ENCODE measurements at regions not wholly inside any gene's neighbourhood (a gene's known extent, or its start where the extent isn't known, plus 50 kb on each side); places are given as distances from the start of the nearest gene placed in this dataset.
"Not testable (repeated sequence)": the region's sequence is repeated elsewhere in the genome, so short reads cannot be mapped to it uniquely, and the experiment has no call there.

DNA sequence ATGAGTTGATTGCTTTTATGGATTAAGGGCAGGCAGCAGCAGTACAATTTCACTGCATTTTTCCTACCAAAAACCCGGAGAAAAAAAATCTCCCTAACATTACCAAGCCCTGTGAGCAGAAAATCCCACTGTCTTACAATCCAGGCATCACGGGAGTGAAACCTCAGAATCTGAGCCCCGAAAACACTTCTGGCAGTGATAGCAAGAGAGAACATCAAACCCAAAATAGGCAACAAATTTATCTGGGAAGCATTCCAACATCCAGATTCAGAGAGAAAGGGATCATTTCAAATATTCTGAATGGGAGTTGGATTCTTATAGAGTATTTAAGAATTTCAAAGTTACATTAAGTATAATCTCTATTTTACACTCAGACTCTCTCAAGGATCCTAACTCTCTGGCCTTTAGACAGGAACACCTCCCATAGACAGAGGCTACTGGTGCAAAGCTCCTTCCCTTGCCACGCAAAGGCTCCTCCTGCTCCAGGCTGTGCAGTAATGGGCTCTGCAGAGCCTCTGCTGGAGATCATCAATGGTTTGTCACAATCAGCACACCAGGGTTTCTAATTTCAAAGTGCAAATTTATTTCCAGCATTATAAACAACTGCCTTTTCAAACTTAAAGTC, 256.9 kb downstream of the PARM1 start:
- no peak for DNase-seq (ENCODE audit: low spot score)

DNA sequence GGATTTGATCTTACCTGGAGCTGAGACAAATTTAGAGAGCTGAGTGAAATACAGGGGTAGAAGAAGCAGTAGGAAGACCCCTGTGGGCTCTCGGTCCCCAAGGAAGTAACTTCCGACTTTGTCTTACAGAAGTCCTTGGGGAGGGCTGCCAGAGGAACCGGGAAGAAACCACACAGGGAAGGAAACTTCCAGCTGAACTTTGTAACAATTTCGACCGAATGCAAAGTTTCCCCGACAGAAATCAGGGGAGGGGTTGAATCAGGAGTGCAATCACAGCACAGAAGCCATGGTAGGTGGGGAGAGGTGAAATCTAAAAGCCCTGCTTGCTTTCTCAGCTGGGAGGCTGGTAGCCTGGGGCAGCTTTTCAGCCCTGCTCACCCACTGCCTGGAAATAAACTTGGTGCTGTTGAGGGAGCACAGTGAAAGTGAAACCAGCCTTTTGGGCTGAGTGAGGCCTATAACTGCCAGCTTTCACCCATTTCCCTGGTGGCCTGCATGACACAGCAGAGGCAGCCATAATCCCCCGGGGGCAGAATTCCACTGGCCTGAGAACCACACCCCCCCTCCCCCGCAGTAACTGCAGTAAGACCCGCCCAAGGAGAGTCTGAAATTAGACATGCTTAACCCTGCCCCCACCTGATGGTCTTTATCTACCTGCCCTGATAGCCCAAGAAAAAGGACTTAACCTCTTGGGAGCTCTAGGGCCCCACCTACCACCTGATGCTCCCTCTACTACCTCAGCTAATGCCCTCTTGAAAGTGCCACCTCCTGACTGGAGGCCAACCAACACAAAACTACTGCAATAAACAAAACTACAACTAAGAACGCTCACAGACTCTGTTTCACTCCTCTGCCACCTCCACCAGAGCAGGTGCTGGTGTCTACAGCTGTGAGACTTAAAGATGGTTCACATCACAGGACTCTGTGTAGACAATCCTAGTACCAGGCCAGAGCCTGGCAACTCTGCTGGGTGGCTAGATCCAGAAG, 248.2 kb downstream of the PARM1 start:
- DNase-seq (ENCODE audit: low spot score), result no peak

DNA sequence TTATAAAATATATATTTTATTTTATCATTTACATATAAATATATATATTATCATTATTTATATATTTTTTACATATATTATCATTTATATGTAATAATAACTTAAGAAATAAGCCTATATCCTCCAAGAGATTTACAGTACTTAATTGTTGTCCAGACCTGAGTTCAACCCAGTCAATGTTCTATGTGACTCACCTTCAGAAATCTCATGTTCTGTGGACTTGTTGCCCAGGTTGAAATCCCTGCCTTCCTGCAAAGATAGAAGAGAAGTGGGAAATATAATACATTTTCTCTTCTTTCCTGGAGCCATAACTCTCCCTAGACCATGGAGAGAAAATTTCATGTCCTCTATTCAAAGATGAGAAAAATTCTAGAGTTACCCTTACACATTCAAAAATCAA, 247.3 kb downstream of the PARM1 start:
- DNase-seq (ENCODE audit: low spot score), result no peak

DNA sequence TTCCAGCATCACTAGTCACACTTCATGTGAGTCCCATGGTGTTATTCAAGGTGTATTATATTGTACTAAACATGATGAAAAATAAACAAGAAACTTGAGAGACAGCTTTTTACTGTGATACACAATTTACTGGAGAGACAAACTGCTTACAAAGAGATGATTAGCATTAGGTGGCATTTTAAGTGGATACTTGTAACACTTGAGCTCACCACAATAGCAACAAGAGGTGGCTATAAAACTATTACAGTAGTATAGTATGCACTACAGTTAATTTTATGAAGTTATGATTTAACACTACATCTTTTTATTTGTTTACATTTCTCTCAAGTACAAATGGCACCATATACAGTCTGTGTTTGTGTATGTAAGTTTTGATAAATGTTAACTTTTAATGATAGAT, 246.6 kb downstream of the PARM1 start:
- DNase-seq (ENCODE audit: low spot score), result no peak

DNA sequence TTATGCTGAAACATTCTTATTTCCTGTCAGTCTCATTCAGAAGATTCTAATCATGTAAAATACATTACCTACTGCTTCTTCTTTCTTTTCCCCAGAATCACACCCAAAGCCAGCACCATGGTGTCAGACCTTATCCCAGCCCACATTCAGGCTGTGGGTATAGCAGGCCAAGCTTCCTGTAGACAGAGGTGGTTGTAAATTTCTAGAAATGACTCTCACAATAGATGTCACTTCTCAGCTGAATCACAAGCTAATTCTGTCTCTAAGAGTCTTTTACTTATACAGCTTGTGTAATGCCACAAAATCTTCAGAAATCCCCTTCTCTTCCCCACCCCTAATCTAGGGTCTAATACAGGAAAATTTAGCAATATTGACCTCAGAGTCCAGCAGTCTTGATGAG, 239.6 kb downstream of the PARM1 start:
- no peak for DNase-seq (ENCODE audit: low spot score)

DNA sequence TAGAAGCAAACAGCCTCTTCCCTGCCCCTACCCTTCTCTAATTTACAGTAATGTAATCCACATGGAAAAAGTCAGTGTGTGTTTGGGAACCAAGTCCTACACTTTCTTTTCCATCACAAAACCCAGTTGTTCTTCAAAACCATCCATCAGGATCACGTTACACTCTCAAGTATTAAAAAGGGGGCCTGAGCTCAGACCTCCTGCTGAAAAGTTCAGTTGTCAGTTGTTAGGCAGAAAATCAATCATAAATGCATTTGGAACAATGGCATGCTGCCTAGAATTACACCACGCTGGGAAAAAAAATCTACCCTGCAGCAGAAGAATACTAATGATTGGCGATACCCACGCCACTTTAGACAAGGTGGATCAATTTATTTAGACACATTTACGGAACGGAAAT, 236.5 kb downstream of the PARM1 start:
- DNase-seq (ENCODE audit: low spot score), result no peak

DNA sequence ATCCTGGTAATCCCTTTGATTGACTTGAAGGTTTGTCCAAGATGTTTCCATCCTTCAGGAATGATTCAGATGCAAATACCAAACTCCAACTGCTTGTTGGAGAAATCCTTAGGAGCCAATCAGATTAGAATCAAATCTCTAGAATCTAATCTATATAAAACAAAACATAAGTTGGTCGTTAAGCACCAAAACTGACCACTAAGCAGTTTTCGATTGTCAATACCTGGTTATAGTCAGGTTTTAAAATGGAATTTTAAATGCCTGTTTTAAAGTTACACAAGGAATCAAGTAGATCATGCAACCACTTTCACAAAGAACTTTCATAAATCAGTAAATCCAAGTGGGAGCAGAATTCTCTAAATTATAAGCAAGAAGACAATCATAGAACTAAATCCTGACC, 236.1 kb downstream of the PARM1 start:
- DNase-seq (ENCODE audit: low spot score), result no peak

DNA sequence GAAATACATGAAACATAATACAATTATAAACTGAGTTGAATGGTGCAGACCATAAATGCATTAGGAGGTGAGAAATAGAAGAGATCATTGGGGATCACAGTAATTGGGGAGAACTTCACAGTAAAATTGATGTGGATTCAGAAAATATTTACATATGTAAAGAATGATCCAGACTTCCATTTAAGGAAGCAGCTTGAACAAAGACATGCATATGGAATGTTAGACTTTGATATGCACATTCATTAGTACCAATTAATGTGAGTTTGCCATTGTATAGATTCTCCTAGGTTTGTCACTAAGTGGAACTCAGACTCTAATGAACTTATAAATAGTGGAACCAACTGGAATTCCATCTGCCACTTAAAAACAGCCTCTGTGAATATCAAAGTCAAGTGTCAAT, 235.6 kb downstream of the PARM1 start:
- DNase-seq (ENCODE audit: low spot score), result no peak

DNA sequence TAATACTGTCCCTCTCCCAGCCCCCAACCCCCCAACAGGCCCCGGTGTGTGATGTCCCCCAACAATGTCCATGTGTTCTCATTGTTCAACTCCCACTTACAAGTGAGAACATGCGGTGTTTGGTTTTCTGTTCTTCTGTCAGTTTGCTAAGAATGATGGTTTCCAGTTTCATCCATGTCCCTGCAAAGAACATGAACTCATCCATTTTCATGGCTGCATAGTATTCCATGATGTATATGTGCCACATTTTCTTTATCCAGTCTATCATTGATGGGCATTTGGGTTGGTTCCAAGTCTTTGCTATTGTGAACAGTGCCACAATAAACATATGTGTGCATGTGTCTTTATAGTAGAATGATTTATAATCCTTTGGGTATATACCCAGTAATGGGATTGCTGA, 232.2 kb downstream of the PARM1 start:
- DNase-seq (ENCODE audit: low spot score), result not testable (repeated sequence)

DNA sequence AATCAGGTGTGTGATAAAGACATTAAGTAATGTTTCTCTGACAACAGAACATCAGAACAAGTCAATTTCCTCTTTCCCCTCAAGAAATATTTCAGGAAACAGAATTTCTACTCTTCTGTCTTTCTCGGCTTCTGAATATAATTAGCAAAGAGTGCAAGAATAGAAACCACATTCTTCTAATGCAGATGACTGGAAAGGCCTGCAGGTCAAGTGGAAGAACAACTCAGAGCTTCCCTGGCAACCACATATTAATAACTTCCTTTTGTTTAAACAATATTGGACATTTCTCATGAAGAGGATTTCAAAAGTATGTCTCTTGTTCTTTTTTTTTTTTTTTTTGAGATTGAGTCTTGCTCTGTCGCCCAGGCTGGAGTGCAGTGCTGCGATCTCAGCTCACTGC, 225.5 kb downstream of the PARM1 start:
- DNase-seq (ENCODE audit: low spot score), result no peak

DNA sequence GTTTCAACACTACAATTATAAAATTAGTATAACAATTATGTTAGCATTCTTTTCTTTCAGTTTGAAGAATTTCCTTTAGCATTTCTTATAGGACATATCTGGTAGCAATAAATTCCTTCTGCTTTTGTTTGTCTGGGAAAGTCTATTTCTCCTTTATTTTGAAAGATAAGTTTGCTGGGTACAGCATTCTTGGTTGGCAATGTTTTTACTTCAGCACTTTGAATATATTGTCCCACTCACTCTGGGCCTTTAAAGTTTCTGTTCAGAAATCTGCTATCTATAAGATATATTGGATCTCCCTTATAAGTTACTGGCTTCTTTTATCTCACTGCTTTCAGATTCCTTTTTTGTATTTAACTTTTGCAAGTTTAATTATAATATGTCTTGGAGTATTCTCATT, 222.1 kb downstream of the PARM1 start:
- no peak for DNase-seq (ENCODE audit: low spot score)

DNA sequence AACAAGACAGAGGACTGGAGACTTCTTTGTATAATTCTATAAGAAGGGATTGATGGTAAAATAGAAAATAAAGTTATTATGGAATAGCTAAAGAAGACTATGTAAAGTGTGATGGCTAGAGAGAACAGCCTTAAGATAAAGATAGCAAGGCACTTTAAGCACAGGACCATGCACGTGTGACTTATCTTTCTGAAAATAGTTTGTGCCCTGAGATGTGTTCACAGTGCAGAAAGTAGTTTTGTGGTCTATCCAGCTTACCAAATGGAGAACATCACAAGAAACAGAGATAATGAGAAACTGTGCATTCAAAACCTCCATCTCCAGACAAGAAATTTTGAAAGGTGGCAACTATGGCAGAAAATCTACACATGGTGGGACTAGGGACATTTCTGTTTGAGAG, 213.3 kb downstream of the PARM1 start:
- DNase-seq (ENCODE audit: low spot score), result no peak

DNA sequence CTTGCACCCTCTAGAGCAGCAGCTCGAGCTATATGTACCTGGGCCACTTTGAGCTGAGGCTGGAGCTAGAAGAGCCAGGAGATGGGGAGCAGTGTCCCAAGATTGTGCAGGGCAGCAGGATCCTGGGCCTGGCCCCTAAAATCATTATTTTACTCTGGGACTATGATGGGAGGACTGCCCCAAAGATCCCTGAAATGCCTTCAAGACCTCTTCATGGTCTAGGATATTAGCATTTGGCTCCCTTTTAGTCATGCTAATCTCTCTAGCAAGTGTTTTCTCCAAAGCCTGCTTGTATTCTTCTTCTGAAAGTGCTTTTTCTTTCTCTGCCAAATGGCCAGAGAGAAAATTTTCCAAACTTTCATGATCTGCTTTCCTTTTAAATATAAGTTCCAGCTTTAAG, 211.6 kb downstream of the PARM1 start:
- DNase-seq (ENCODE audit: low spot score), result no peak

DNA sequence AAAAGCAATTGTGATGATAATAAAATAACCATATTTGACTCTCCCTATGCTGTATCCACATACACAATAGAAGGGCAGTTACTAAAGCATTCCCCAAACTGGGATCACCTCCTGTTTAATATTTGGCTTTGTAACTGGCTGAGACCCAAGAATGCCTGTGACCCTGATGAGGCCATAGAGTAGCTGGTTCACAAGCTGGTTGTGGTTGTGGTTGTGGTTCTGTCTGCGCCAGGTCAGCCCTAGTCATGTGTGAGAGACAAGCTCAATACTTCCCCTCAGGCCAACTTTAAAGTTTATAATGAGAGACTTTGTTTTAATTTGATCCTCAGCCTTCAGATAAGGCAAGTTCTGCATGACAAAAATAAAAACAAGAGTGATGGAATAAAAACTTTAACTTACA, 209.9 kb downstream of the PARM1 start:
- no peak for DNase-seq (ENCODE audit: low spot score)

DNA sequence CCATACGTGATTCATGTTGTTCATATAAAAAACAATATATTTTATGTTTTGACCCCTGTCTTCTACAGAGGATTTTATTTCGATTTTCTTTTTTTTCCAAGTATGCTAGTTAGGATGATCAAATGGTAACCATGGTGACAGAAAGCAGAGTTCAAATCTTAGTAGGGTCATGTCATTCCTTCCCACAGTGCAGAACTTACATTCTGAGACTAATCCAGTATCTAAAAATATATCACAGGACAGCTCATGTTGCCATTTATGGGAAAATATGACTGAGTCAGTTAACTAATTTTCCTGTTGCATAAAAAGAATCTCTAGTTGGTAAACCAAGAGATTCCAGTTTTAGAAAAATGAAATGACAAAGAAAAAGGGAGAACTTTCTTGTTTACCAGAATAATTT, 209.5 kb downstream of the PARM1 start:
- no peak for DNase-seq (ENCODE audit: low spot score)

DNA sequence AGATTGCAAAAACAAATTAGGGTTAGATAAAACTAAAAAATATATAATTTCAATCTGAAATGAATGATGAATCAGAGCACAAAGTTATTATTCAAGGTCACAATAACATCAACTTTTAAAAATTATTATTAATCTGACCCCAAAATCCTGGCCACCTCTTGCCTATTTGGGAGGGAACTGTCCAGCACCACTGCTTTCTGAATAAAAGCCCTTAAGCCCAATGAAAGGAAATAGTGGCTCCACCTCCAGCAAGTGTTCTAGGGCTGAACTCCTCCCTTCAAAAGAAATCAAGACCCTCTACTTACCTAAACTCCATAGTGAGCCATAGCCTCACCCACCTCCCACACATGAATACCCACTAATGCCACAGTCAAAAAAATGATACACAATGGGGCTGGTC, 208.2 kb downstream of the PARM1 start:
- no peak for DNase-seq (ENCODE audit: low spot score)

DNA sequence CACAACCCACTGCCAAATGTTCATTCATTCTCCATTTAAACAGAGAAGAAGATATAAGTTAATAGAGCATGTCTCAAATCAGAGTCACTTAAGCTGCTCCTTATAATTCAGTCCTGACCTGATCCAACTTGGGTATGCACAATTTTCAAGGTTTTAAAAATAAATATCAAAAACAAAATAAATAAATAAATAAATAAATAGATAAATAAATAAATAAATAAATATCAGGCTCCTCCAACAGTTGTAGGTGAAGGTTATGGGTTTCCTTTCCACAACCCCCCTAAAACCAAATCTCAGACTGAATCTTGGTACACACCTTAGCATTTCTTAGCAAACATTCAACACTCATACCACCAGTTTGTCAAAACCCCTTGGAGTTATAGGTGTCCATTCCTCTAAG, 204.4 kb downstream of the PARM1 start:
- DNase-seq (ENCODE audit: low spot score), result no peak

DNA sequence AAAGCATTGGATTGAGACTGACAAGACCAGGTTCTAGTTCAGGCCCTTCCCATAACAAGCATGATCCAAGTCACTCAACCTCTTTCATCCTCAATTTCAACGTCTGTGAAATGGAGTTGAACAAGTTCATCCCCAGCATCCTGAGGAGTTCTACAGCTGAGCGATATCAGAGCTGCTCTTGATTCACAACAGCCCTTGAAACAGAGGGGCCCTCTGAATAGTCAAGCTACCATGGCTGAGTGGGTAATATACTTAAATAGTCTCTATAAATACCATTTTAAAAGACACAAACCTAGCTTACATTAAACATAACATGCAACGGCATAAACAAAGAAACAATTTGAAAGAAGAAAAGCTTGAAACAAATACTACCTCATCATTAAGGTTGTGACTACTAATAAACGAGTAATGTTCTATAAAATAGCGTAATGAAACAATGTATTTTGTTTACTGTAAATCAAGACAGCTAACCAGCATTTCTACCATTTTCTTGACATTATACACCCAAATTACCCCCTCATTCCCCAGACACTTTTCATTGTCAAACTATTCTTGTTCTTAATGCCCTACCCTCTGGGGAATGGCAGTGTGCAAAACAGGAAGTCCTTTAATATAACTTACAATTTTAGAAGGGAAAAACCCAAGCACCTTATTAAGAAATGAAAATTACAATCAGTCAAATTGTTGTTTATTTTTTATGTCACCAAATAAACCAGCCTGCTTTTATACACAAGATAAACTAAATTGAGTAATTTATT, 202.3 kb downstream of the PARM1 start:
- DNase-seq (ENCODE audit: low spot score), result no peak

DNA sequence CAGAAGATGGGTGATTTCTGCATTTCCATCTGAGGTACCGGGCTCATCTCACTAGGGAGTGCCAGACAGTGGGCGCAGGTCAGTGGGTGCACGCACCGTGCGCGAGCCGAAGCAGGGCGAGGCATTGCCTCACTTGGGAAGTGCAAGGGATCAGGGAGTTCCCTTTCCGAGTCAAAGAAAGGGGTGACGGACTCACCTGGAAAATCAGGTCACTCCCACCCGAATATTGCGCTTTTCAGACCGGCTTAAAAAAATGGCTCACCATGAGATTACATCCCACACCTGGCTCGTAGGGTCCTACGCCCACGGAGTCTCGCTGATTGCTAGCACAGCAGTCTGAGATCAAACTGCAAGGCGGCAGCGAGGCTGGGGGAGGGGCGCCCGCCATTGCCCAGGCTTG, 194.0 kb downstream of the PARM1 start:
- DNase-seq (ENCODE audit: low spot score), result not testable (repeated sequence)

DNA sequence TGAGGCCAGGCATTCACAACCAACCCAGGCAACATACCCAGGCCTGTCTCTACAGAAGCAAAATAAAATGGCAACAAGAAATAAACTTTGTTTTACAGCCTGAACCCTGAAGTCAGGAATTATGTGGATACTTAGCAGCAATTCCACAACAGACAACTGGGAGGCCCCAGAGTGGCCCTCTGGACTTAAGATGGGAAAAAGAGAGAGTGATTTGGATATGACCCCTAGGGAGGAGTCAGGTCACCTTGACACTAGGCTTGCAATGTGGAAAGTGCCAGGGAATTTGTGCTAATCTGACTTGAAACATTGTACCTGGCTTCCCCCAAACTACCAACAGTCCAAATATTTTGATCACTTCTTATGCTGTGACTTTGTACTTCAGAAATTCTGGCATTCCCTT, 193.1 kb downstream of the PARM1 start:
- no peak for DNase-seq (ENCODE audit: low spot score)

DNA sequence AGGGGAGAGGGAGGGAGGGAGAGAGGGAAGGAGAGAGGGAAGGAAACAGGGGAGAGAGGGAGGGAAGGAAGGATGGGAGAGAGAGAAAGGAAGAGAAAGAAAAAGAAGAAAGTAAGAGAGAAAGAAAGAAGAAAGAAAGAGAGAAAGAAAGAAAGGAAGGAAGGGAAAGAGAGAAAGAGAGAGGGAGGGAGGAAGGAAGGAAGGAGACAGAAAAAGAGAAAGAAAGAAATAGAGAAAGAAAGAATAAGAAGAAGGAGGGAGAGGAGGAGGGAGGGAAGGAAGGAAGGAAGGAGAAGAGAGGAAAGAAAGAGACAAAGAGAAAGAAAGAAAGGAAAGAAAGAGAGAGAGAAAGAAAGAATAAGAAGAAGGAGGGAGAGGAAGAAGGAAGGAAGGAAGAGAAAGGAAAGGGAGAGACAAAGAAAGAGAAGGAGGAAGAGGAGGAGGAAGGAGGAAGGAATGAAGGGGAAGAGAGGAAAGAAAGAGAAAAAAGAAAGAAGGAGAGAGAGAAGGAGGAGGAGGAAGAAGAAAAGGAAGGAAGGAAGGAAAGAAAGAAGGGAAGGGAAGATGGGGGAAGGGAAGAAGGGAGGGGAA, 189.6 kb downstream of the PARM1 start:
- DNase-seq (ENCODE audit: low spot score), result no peak

DNA sequence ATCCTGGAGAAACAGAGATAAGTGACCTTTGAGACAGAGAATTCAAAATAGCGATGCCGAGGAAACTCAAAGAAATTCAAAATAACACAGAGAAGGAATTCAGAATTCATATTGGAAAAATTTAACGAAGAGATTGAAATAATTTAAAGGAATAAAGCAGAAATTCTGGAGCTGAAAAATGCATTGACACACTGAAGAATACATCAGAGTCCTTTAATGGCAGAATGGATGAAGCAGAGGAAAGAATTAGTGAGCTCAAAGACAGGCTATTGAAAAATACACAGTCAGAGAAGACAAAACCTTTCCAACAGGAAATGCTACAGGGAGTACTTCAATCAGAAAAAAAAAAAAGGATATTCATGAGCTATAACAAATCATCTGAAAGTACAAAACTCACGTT, 185.8 kb downstream of the PARM1 start:
- no peak for DNase-seq (ENCODE audit: low spot score)
